GM18868 (cell line): ENCODE measurements at regions not wholly inside any gene's neighbourhood (a gene's known extent, or its start where the extent isn't known, plus 50 kb on each side); places are given as distances from the start of the nearest gene placed in this dataset.

ENCODE experiments used
- ATAC-seq: cut with Tn5 transposase; IDR thresholded peaks from one replicate; pipeline ENCODE4 v1.9.1; 2021; ENCODE audit warnings: mild to moderate bottlenecking, moderate library complexity; ENCODE audit not compliant: unreplicated experiment

- ATAC-seq, result no peak
Measured at GRCh38 chr18:37956020-37956419, 390.4 kb upstream of the CELF4 start.

GRCh38 chr18:37955201-37955600 lies 389.6 kb upstream of the CELF4 start:
- ATAC-seq, result no peak

DNA sequence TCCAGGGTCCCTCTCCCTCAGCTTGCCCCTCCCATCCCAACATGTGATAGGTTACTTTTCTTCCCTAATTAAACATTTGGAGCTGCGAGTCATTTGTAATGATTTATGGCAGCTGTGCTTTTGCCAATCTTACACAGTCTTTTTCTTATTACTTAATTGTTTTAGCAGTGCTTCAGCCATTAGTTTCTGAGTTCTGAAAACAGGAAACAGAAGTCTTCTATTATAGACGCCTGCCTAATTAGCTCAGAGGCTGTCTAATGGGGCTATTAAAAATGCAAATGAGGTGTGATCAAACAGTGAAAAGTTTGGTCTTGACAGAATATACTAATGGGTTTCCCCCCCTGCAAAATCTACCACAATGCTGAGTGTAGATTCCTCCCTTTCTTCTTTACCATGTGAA lies 388.3 kb upstream of the CELF4 start:
- no peak for ATAC-seq

DNA sequence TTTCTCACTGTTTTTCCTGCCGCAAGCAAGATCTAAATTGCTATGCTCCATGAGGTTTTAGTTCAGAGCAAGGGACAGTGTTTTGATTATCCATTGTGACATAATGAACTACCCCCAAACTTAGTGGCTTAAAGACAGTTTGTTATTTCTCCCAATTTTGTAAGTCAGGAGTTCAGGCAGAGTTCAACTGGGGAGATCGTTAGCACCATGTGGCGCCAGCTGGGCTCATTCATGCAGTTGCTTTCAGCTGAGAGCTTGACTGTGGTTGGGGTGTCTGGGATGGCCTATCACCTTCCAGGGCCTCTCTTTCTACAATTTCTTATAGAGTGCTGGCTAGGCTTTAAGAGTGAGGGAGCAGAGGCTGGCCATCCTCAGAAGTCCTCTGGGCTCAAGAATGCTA lies 382.9 kb upstream of the CELF4 start:
- ATAC-seq, result no peak

DNA sequence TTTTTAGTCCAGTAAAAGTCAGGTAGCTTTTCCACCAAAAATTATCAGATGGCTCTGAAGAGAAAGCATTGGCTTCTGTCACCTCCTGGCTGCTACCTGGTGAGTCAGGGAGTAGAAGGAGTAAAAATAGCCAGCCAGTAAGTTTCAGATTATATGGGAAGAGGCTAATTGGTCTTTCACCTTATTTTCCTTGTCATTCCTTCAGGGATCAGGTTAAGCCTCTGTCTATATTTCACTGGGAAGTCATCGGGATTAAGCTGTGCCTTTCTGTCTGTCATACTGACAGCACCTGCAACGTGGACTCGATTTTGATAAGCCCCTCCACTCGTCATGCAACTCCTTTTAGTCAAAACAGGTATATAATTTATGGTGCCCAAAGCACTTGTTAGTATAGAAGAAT lies 380.7 kb upstream of the CELF4 start:
- ATAC-seq, result no peak

GRCh38 chr18:37944700-37945270 lies 379.2 kb upstream of the CELF4 start:
- no peak for ATAC-seq

GRCh38 chr18:37937287-37937686 lies 371.7 kb upstream of the CELF4 start:
- no peak for ATAC-seq

GRCh38 chr18:37935086-37935485 lies 369.5 kb upstream of the CELF4 start:
- no peak for ATAC-seq

DNA sequence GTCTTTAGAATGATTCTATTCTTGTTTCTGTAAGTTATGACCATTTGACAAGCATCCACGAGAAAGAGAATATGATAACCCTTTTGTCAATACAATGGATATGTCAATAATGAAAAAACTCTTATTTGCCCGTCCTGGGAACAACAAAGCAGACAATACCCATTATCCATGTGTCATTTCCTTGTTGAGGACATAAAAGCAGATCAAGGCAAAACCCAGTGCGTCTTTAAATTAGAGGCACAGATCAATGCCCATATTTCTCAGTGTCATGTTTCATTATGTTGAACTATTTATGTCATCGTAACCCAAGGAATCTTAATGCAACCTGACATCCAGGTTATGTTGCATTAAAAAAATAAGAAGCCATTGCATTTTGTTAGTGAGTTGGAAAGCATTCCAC lies 365.0 kb upstream of the CELF4 start:
- no peak for ATAC-seq

DNA sequence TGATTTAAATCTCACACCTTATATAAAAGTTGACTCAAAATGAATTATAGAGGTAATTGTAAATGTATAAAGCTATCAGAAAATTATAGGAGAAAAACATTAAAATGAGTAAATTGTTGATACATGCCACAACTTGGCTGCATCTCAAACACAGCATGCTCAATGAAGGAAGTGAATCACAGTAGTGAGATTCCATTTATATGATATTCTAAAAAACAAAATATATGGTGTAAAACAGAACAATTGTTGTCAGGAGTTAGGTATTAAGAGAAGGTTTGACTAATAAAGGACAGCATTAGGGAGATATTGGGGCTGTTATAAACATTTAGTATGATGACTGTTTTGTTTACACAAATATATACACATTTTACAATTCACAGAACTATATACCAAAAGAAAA lies 356.6 kb upstream of the CELF4 start:
- ATAC-seq, result no peak

DNA sequence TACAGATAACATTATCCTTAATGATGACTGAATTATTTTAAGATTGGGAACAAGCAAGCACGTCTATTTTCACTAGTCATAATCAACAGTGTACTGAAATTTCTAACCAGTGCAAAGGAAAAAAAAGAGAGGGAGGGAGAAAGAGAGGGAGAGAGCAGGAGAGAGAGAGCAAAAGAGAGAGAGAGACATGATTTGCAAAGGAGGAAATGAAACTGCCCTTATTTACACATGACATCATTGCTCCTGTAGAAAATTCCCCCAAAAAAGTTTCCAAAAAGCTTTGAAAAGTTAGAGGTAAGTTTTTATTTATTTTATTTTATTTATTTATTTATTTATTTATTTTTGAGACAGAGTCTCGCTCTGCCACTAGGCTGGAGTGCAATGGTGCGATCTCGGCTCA lies 355.3 kb upstream of the CELF4 start:
- peak; percentile 80 for ATAC-seq

DNA sequence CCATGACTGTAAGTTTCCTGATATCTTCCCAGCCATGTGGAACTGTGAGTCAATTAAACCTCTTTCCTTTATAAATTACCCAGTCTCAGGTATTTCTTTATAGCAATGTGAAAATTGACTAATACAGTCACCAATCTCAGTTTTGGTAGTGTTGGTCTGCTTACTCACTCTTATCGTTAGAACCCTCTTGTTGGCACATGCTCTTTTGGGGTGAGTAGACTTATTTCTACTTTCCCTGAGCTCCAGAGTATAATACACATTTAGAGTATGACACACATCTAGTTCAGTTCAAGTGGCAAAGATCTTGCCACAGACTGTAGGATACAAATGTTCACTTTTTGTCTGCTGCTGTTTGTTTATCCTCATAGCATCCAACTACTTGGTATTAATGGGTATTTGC lies 347.5 kb upstream of the CELF4 start:
- ATAC-seq, result peak; percentile 49

GRCh38 chr18:37902344-37902743 lies 336.7 kb upstream of the CELF4 start:
- ATAC-seq, result no peak

- ATAC-seq, result no peak
Measured at GRCh38 chr18:37900326-37900725, 334.7 kb upstream of the CELF4 start.

DNA sequence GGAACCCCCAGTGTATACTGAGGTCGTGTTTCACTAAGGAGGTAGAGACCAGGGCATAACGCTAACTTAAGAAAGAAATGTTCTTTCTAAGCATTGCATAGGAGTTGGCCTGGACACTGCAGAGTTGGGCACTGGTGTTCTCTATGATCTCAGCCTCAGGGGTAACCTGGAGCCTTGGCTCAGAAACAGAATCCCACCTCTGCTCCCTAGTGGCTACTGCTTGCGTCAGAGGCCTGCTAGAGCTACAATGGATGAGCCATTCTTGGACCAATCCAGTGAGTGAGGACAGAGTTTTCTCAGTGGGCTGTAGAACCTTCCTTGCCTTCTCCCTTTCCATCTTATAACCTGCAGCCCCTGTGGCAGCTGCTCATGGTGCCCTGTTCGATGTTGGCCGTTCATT lies 324.4 kb upstream of the CELF4 start:
- no peak for ATAC-seq

DNA sequence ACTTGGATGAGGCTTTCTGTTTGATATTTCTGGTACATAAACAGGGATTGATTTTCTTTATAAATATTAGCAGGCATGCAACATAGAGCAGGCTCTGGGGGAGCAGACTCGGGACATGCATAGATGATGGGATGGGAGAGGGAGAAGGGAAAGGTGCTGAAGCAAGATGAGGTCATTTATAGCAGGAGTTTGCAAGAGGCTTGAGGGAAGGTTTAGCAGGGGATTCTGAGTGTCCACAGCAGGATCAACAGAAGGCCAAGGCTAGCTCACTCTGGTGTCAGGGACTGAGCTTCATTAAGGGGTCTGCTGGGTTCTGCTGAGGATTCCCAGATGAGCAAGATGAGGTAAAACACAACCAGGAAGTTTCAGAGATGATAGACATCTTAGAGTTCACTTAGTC lies 309.1 kb upstream of the CELF4 start:
- no peak for ATAC-seq

GRCh38 chr18:37873416-37873815 lies 307.8 kb upstream of the CELF4 start:
- ATAC-seq, result no peak

- no peak for ATAC-seq
Measured at GRCh38 chr18:37872562-37872961, 307.0 kb upstream of the CELF4 start.

GRCh38 chr18:37871561-37871960 lies 306.0 kb upstream of the CELF4 start:
- ATAC-seq, result no peak

DNA sequence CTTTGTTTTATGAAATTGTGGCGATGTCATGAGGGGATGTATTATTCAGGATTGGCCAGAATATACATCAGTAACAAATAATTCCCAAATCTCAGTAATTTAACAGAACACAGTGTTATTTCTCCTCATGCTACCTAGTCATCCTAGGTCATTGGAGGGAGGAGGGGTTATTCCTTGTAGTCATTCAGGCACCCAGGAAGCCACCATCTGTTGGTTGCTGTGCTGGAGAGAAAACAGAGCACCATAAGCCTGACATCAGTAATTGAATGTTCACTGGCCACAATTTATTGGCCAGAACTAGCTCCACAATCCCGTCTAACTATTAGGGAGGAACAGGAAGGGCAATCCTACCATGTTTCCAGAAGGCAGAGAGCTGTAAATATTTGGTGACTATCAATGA lies 303.5 kb upstream of the CELF4 start:
- ATAC-seq, result no peak

DNA sequence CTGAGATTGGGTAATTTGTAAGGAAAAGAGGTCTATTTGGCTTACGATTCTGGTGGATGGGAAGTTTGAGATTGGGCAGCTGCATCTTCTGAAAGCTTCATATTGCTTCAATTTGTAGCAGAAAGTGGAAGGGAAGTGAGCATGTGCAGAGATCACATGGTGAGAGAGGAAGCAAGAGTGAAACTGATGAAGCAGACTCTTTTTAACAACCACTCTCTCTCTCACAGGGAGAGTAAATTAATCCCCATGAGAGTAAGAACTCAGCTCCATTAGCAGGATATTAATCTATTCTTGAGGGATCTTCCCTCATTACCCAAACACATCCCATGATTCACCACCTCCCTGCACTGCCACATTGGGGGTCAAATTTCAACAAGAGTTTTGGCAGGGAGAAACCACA lies 298.5 kb upstream of the CELF4 start:
- ATAC-seq, result peak; percentile 62

DNA sequence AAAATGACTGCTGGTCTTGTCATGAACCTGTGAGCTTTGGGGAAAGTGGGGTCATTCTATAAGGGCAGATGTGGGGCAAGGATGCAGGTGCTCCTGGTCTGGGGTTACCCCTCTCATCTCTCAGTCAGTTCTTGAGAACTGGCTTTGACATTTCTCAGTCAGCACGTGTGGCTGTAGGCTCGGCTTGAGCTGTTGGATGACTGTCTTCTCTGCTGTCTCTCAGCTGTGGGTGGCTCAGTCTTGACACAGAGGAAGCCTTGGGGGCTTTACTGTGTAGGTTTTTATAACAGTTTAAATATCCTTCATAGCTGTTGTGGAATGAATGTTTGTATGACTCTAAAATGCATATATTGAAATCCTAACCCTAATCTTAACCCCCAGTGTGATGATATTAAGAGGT lies 296.4 kb upstream of the CELF4 start:
- no peak for ATAC-seq

- no peak for ATAC-seq
Measured at GRCh38 chr18:37854396-37854795, 288.8 kb upstream of the CELF4 start.

DNA sequence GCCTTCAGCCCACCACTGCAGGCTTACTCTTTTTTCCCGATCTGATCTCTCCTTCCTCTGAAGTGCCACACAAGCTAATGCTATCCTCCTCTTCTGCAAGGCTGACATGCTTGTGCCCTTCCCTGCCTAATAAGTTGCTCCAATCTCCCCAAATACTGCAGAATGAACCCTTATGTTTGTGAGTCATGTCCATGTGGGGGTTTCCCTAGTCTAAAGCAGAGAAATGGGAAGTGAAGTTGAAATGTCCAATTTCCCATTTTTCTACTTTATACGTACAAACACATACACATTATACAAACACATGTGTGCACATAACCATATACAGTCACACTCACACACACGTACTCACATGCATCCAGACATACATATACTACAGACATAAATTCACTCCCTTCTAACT lies 288.1 kb upstream of the CELF4 start:
- no peak for ATAC-seq
